GM12873 (cell line): ENCODE measurements at regions not wholly inside any gene's neighbourhood (a gene's known extent, or its start where the extent isn't known, plus 50 kb on each side); places are given as distances from the start of the nearest gene placed in this dataset.

Source experiments
- TF ChIP-seq, protein P1 (sequence below): IDR thresholded peaks from 2 replicates; pipeline ENCODE4 v1.5.1; 2012; ENCODE audit warnings: low read depth, mild to moderate bottlenecking, moderate library complexity, low read length, control low read depth; ENCODE audit not compliant: insufficient read depth; ENCODE audit errors: missing control alignments

DNA sequence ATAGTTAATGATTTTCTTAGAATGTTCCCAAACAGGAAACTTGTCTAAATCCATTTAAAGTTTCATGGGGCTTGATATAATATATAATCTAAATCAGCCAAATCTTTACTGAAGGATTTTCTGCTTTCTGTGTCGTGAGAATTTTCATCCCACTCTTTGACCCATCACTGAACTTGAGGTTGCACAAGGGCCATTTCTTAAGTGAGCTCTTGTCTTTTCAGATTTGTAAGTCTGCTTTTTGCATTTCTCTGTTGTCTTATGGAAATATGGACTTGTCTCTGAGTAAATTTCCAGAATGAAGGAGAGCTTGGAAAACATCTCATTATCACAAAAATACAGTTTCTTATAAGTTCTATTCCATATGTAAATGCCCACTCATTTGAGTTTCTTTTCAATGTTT is 149.2 kb upstream of the ARRDC3 start:
- TF ChIP-seq, protein P1, sequence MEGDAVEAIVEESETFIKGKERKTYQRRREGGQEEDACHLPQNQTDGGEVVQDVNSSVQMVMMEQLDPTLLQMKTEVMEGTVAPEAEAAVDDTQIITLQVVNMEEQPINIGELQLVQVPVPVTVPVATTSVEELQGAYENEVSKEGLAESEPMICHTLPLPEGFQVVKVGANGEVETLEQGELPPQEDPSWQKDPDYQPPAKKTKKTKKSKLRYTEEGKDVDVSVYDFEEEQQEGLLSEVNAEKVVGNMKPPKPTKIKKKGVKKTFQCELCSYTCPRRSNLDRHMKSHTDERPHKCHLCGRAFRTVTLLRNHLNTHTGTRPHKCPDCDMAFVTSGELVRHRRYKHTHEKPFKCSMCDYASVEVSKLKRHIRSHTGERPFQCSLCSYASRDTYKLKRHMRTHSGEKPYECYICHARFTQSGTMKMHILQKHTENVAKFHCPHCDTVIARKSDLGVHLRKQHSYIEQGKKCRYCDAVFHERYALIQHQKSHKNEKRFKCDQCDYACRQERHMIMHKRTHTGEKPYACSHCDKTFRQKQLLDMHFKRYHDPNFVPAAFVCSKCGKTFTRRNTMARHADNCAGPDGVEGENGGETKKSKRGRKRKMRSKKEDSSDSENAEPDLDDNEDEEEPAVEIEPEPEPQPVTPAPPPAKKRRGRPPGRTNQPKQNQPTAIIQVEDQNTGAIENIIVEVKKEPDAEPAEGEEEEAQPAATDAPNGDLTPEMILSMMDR, result no peak

DNA sequence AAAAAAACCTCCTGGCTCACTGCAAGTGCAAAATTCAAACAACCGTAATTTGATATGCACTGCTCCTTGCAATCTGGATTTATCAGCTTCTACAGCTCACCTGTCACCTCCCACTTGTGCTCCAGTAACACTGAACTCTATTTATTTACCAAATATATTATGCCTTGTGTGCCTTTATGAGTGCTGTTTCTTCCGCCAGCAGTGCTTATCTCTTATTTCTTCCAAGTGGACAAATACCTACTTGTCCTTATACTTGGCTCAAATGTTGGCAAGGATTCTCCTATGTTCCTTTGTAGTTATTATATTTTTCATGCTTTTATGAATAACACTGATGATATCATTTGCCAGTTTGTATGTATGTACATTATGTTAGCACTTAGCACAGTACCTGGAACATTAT is 145.7 kb upstream of the ARRDC3 start:
- TF ChIP-seq, protein P1, result no peak

DNA sequence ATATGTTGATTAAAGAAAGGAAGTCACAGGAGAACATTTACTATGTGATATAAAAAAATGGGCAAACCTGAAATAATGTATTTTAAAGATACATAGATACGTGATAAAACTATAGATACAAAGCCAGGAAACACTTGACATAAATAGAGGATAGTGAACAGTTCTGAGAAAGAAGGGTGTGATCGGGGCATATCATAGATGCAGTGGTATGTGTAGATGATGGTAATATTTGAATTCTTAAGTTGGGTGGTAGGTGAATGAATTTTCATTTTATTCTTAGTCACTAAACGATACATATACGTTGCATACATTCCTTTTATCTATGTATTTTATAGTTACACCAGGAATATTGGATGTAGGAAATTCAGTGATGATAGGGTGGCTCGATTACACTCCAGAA is 138.7 kb upstream of the ARRDC3 start:
- TF ChIP-seq, protein P1, result no peak

DNA sequence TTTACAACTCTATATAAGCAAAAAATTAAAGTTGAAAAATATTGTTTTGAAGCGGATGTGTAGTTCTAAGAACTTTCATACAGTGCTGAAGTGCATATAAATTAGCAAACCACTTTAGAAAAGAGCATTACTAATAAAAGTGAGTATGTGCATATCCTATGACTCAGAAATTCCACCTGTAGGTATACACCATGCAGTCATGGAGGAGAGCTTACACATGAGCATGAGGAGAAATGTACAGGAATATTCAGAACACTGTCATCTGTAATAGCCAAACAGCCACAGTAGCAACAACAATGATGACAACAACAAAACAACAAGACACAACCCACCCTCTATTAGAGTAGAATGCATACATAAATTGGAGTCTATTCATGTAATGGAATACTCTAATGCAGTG is 138.2 kb upstream of the ARRDC3 start:
- TF ChIP-seq, protein P1, result no peak

DNA sequence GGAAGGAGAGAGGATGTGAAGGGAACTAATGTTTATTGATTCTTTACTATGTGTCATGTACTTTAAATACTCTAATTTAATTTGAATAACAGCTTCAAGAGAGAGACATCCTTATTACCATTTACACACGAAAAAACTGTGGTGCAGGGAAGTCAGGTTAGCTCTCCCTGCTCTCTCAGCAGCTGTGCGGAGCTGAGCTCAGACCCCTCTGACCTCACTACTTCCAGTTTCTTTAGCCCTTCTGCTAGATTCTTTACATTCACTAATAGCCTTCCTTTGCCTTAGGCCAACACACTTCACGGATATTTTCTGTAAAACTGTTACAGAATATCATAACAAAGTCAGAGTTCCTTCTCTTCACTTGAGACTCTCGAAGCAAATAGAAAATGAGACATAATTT is 131.3 kb upstream of the ARRDC3 start:
- TF ChIP-seq, protein P1, result no peak

DNA sequence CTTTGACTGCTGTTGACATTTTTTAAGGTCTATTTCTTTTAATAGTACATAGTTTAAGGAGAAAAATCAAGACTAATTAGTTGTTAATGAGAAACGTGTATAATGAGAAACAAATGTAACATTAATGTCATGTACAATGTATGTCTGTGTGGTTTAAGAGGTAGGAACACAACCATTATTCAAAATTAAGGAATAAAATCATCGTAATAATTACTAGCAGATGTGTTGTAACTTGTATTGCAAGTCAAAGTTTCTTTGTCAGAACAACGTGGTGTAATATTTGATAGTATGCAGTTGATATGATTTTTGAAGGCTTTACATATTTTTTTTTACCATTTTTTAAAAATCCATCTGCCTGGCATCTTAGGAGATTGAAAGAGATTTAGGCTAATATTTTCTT is 120.2 kb upstream of the ARRDC3 start:
- TF ChIP-seq, protein P1, result no peak

DNA sequence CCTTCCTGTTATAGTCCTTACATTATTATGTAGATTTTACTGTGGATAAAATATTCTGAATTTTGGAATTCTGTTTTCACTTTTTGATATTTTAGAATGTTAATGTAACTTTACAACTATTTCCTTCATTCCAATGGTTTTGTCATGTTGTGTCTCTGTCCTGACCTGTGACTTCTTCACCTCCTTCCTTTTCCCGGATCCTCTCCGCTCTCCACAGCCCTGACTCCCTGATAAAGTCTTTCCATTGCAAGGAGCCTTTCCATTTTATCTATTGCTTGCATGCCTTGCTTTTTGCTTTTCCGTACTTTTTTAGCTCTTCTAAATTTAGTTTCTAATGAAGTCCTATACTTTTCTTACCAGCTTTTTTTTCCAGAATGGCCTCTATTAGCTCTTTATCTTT is 117.6 kb upstream of the ARRDC3 start:
- TF ChIP-seq, protein P1, result no peak

DNA sequence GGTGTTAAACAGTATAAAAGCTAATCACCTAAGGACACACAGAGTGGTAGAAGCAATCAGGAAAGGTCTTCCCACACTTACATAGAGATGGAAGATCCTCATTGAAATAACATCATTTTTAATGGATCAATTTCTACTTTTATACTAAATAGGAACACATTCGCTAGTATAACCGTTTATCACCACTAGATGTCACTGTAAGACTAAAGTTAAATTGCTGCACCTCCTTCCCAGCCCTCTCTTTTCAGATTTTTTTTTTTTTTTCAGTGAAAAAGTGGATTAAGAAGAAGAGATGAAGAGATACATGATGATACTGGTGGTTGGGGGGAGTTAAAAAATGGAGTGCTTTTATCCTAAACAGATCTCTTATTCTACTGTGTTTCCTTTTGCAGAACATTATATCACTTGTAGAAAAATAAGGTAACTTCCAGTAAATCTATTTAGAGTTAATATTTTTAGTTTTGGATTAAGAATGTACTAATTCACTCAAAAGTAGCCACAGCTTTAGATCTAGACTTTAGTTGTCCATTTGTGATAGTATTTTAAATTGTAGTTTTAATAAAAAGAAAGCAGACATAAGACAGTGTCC is 116.9 kb upstream of the ARRDC3 start:
- TF ChIP-seq, protein P1, result peak; percentile 58
